Thoracic aorta (tissue), 2 donors: ENCODE measurements at regions not wholly inside any gene's neighbourhood (a gene's known extent, or its start where the extent isn't known, plus 50 kb on each side); places are given as distances from the start of the nearest gene placed in this dataset.

Experiments
- ATAC-seq: fragments of 150-250 bp; one replicate; pipeline ENCODE4 v1.8.0; 2017; ENCODE audit warnings: low read depth; ENCODE audit not compliant: insufficient number of reproducible peaks, low FRiP score
- DNase-seq: peaks from one replicate; pipeline ENCODE4 v3.0.0-alpha.2; 2020; ENCODE audit warnings: low spot score
- H3K27ac ChIP-seq, 2 donors: fragments of 200-600 bp; sonication (generic); 1 replicate in 1 of 2; 2 replicates in 1 of 2; pipeline ENCODE4 v1.5.1; 2016; ENCODE audit warnings: mild to moderate bottlenecking in 2 of 2, moderate library complexity in 2 of 2
- H3K27me3 ChIP-seq: fragments of 200-600 bp; sonication (generic); replicated peaks from 2 replicates; pipeline ENCODE4 v1.6.0; 2016; ENCODE audit warnings: mild to moderate bottlenecking; ENCODE audit not compliant: insufficient read depth
- H3K36me3 ChIP-seq: fragments of 200-600 bp; sonication (generic); one replicate; pipeline ENCODE4 v1.5.1; 2016
- H3K4me1 ChIP-seq, 2 donors: fragments of 200-600 bp; sonication (generic); 1 replicate in 1 of 2; 2 replicates in 1 of 2; pipeline versions ENCODE4 v1.5.1 to v1.6.0; 2016; ENCODE audit warnings: low read depth in 2 of 2, mild to moderate bottlenecking in 1 of 2; ENCODE audit not compliant: control insufficient read depth in 1 of 2
- H3K4me3 ChIP-seq: fragments of 200-600 bp; sonication (generic); 2 replicates; pipeline ENCODE4 v1.5.1; 2016; ENCODE audit warnings: mild to moderate bottlenecking
- H3K9me3 ChIP-seq: fragments of 200-600 bp; sonication (generic); 2 replicates; pipeline ENCODE4 v1.5.1; 2016
- CTCF ChIP-seq: fragments of 200-600 bp; sonication (generic); IDR thresholded peaks from one replicate; pipeline ENCODE4 v1.5.1; 2019; ENCODE audit warnings: antibody characterized with exemption

GRCh38 chr1:88523854-88524528 lies 160.1 kb upstream of the PKN2 start:
- Histone ChIP-seq H3K27me3 (no peaks in the 10 kb centered on the region), H3K9me3 (no peaks in the 10 kb centered on the region), H3K36me3 (no peaks in the 10 kb centered on the region), H3K27ac (no peak overlapping the region), H3K4me3 (no peak overlapping the region), H3K4me1 (no peaks in the 10 kb centered on the region)
- ATAC-seq (no peak), DNase-seq (no peak)
- no peak for TF ChIP-seq CTCF

GRCh38 chr1:88526456-88526855 lies 157.6 kb upstream of the PKN2 start:
- Histone ChIP-seq H3K9me3 (no peaks in the 10 kb centered on the region), H3K36me3 (no peaks in the 10 kb centered on the region), H3K27me3 (no peaks in the 10 kb centered on the region), H3K27ac (no peak overlapping the region), H3K4me1 (no peaks in the 10 kb centered on the region), H3K4me3 (no peak overlapping the region)
- no peak for ATAC-seq
- TF ChIP-seq CTCF: no peak
- DNase-seq: no peak

- no peaks in the 10 kb centered on the region for H3K36me3 ChIP-seq
- DNase-seq: no peak
- H3K4me3 ChIP-seq: no peak overlapping the region
- ATAC-seq: no peak
- TF ChIP-seq CTCF: no peak
- H3K9me3 ChIP-seq: no peaks in the 10 kb centered on the region
- no peaks in the 10 kb centered on the region for H3K27me3 ChIP-seq
- no peaks in the 10 kb centered on the region for H3K4me1 ChIP-seq
- no peak overlapping the region for H3K27ac ChIP-seq
These were observed 155.3 kb upstream of the PKN2 start for GRCh38 chr1:88528792-88529191.

- H3K27me3 ChIP-seq: no peaks in the 10 kb centered on the region
- no peak for ATAC-seq
- no peak overlapping the region for H3K4me3 ChIP-seq
- no peaks in the 10 kb centered on the region for H3K4me1 ChIP-seq
- H3K27ac ChIP-seq: no peak overlapping the region
- TF ChIP-seq CTCF: no peak
- no peaks in the 10 kb centered on the region for H3K9me3 ChIP-seq
- no peaks in the 10 kb centered on the region for H3K36me3 ChIP-seq
- no peak for DNase-seq
These were observed 154.5 kb upstream of the PKN2 start for GRCh38 chr1:88529581-88529980.

- ATAC-seq: no peak
- no peaks in the 10 kb centered on the region for H3K4me1 ChIP-seq
- H3K27ac ChIP-seq: no peak overlapping the region
- H3K27me3 ChIP-seq: no peaks in the 10 kb centered on the region
- no peaks in the 10 kb centered on the region for H3K9me3 ChIP-seq
- TF ChIP-seq CTCF: no peak
- H3K36me3 ChIP-seq: no peaks in the 10 kb centered on the region
- DNase-seq: no peak
- H3K4me3 ChIP-seq: no peak overlapping the region
These were observed 153.8 kb upstream of the PKN2 start for GRCh38 chr1:88530246-88530645.
